Ascending aorta (tissue), 2 donors: ENCODE measurements at regions not wholly inside any gene's neighbourhood (a gene's known extent, or its start where the extent isn't known, plus 50 kb on each side); places are given as distances from the start of the nearest gene placed in this dataset.

Experiments used
- DNase-seq, 2 donors: peaks; one replicate each; pipeline ENCODE4 v3.0.0-alpha.2; 2019; ENCODE audit warnings: low spot score in 2 of 2
- H3K27ac ChIP-seq, 2 donors: fragments of 200-600 bp; sonication (generic); one replicate each; pipeline ENCODE4 v1.5.1; 2016 to 2017; ENCODE audit warnings: mild to moderate bottlenecking in 1 of 2
- H3K27me3 ChIP-seq: fragments of 200-600 bp; sonication (generic); one replicate; pipeline ENCODE4 v1.5.1; 2017
- H3K36me3 ChIP-seq, 2 donors: fragments of 200-600 bp; sonication (generic); one replicate each; pipeline ENCODE4 v1.5.1; 2016
- H3K4me1 ChIP-seq, 2 donors: fragments of 200-600 bp; sonication (generic); one replicate each; pipeline ENCODE4 v1.5.1; 2016 to 2017; ENCODE audit warnings: mild to moderate bottlenecking in 1 of 2
- H3K4me3 ChIP-seq, 2 donors: fragments of 200-600 bp; sonication (generic); one replicate each; pipeline ENCODE4 v1.5.1; 2016 to 2017; ENCODE audit warnings: mild to moderate bottlenecking in 1 of 2
- H3K9me3 ChIP-seq, 2 donors: fragments of 200-600 bp; sonication (generic); one replicate each; pipeline ENCODE4 v1.5.1; 2016
- CTCF ChIP-seq, 3 experiments: fragments of 200-600 bp in 2 of 3; fragments of 450-650 bp in 1 of 3; sonication (generic) in 2 of 3; IDR thresholded peaks; one replicate each; pipeline ENCODE4 v1.5.1; 2016 to 2019; ENCODE audit warnings: antibody characterized with exemption in 3 of 3, mild to moderate bottlenecking in 1 of 3, moderate library complexity in 1 of 3
- intact Hi-C: fragments of 100-400 bp; cut with DNase I; formaldehyde crosslinking; loops from one replicate; pipeline ENCODE4 v1.15.1; 2023

GRCh38 chr1:218205721-218206120 is 79.4 kb upstream of the RRP15 start:
- intact Hi-C loops: no loop called here
- no peak for DNase-seq
- H3K36me3 ChIP-seq: no peaks in the 10 kb centered on the region
- H3K4me3 ChIP-seq: no peak overlapping the region
- H3K9me3 ChIP-seq: no peaks in the 10 kb centered on the region
- no peaks in the 10 kb centered on the region for H3K27me3 ChIP-seq
- H3K4me1 ChIP-seq: no peaks in the 10 kb centered on the region
- no peak for TF ChIP-seq CTCF (IDR thresholded peaks at IDR 0.05)
- H3K27ac ChIP-seq: no peak overlapping the region

GRCh38 chr1:218207194-218207593 is 77.9 kb upstream of the RRP15 start:
- Histone ChIP-seq H3K27ac (no peak overlapping the region), H3K36me3 (no peaks in the 10 kb centered on the region), H3K9me3 (no peaks in the 10 kb centered on the region), H3K4me3 (no peak overlapping the region), H3K4me1 (no peaks in the 10 kb centered on the region), H3K27me3 (no peaks in the 10 kb centered on the region)
- intact Hi-C loops: no loop called here
- DNase-seq: no peak
- TF ChIP-seq CTCF (IDR thresholded peaks at IDR 0.05): no peak

GRCh38 chr1:218209351-218209861 is 75.7 kb upstream of the RRP15 start:
- intact Hi-C loops: no loop called here
- DNase-seq: no peak
- no peak for TF ChIP-seq CTCF (IDR thresholded peaks at IDR 0.05)
- Histone ChIP-seq H3K27me3 (no peaks in the 10 kb centered on the region), H3K9me3 (no peaks in the 10 kb centered on the region), H3K4me1 (no peaks in the 10 kb centered on the region), H3K36me3 (no peaks in the 10 kb centered on the region), H3K27ac (no peak overlapping the region), H3K4me3 (no peak overlapping the region)

- TF ChIP-seq CTCF (IDR thresholded peaks at IDR 0.05): no peak
- Histone ChIP-seq H3K4me3 (no peak overlapping the region), H3K4me1 (no peaks in the 10 kb centered on the region), H3K27ac (no peak overlapping the region), H3K9me3 (no peaks in the 10 kb centered on the region), H3K36me3 (no peaks in the 10 kb centered on the region), H3K27me3 (no peaks in the 10 kb centered on the region)
- no peak for DNase-seq
- intact Hi-C loops: no loop called here
Measured at GRCh38 chr1:218211241-218211640, 73.9 kb upstream of the RRP15 start.

- intact Hi-C loops: no loop called here
- Histone ChIP-seq H3K27me3 (no peaks in the 10 kb centered on the region), H3K4me1 (no peaks in the 10 kb centered on the region), H3K27ac (no peak overlapping the region), H3K4me3 (no peak overlapping the region), H3K9me3 (no peaks in the 10 kb centered on the region), H3K36me3 (no peaks in the 10 kb centered on the region)
- DNase-seq: no peak
- no peak for TF ChIP-seq CTCF (IDR thresholded peaks at IDR 0.05)
Measured at GRCh38 chr1:218217040-218217439, 68.1 kb upstream of the RRP15 start.

GRCh38 chr1:218219460-218219859 is 65.6 kb upstream of the RRP15 start:
- Histone ChIP-seq H3K27ac (no peak overlapping the region), H3K4me1 (no peaks in the 10 kb centered on the region), H3K9me3 (no peaks in the 10 kb centered on the region), H3K4me3 (no peak overlapping the region), H3K27me3 (no peaks in the 10 kb centered on the region), H3K36me3 (no peaks in the 10 kb centered on the region)
- intact Hi-C loops: no loop called here
- DNase-seq: no peak
- no peak for TF ChIP-seq CTCF (IDR thresholded peaks at IDR 0.05)
